Panc1 (cell line): ENCODE measurements at regions not wholly inside any gene's neighbourhood (a gene's known extent, or its start where the extent isn't known, plus 50 kb on each side); places are given as distances from the start of the nearest gene placed in this dataset.

Experiments used
- ATAC-seq: fragments of 200-7000 bp; cut with Tn5 transposase; 2 replicates; pipeline ENCODE4 v1.9.1; 2020; ENCODE audit warnings: mild to moderate bottlenecking, moderate library complexity
- BruUV-seq: library from RNA; stranded (reverse); fragments of 400-500 nt; replicated peaks from 2 replicates; lab custom pipeline; 2021; lab: Mats Ljungman, UMichigan
- CTCF ChIA-PET: fragments of 300-600 bp; sonication (Branson Sonifier 250); formaldehyde crosslinking; loops from one replicate; lab custom pipeline; 2022; ENCODE audit warnings: antibody characterized with exemption; lab: Charles Lee
- POLR2A ChIA-PET: fragments of 300-600 bp; sonication (Branson Sonifier 250); formaldehyde crosslinking; loops from one replicate; lab custom pipeline; 2022; ENCODE audit warnings: antibody characterized with exemption; lab: Charles Lee
- DNase-seq: peaks from one replicate; pipeline ENCODE4 v3.0.0-alpha.2; 2010; ENCODE audit warnings: low read depth, low spot score
- H3K27ac ChIP-seq: 2 replicates; pipeline ENCODE4 v1.5.1; 2011; ENCODE audit warnings: mild to moderate bottlenecking, low read length, inconsistent platforms
- H3K27me3 ChIP-seq: fragments of 200-500 bp; sonication (Bioruptor generic); 2 replicates; pipeline ENCODE4 v1.6.0; 2014; ENCODE audit warnings: low read length, inconsistent platforms; ENCODE audit not compliant: control insufficient read depth, insufficient read depth
- H3K36me3 ChIP-seq: fragments of 200-500 bp; sonication (Bioruptor generic); 2 replicates; pipeline ENCODE4 v1.5.1; 2014; ENCODE audit warnings: inconsistent platforms, mild to moderate bottlenecking, low read length, moderate library complexity; ENCODE audit not compliant: control insufficient read depth, insufficient read depth
- H3K4me1 ChIP-seq: 2 replicates; pipeline ENCODE4 v1.5.1; 2011; ENCODE audit warnings: inconsistent platforms, mild to moderate bottlenecking, low read length, moderate library complexity; ENCODE audit not compliant: control insufficient read depth, insufficient read depth
- H3K4me3 ChIP-seq, 2 experiments: 2 replicates each; pipeline ENCODE4 v1.5.1; 2011 to 2012; ENCODE audit warnings: low read depth in 2 of 2, low read length in 2 of 2, mild to moderate bottlenecking in 2 of 2, inconsistent platforms in 1 of 2, moderate library complexity in 1 of 2
- H3K9me3 ChIP-seq: fragments of 200-500 bp; sonication (Bioruptor generic); 2 replicates; pipeline ENCODE4 v1.5.1; 2014; ENCODE audit warnings: low read depth, mild to moderate bottlenecking, inconsistent platforms, low read length, moderate library complexity; ENCODE audit not compliant: control insufficient read depth, insufficient read depth
- CTCF ChIP-seq: fragments of 450-650 bp; IDR thresholded peaks from 2 replicates; pipeline ENCODE4 v1.5.1; 2017; ENCODE audit warnings: mild to moderate bottlenecking
- POLR2AphosphoS5 ChIP-seq: IDR thresholded peaks from 2 replicates; pipeline ENCODE4 v1.6.1; 2012; ENCODE audit warnings: mild to moderate bottlenecking, low read depth, low read length, moderate library complexity
- REST ChIP-seq, 2 experiments: IDR thresholded peaks; 2 replicates each; pipeline ENCODE4 v1.6.1; 2011 to 2012; ENCODE audit warnings: low read depth in 2 of 2, control low read depth in 1 of 2, low read length in 1 of 2, mild to moderate bottlenecking in 1 of 2, moderate library complexity in 1 of 2; ENCODE audit not compliant: insufficient read depth in 1 of 2
- SIN3A ChIP-seq: IDR thresholded peaks from 2 replicates; pipeline ENCODE4 v1.6.1; 2012; ENCODE audit warnings: low read depth, mild to moderate bottlenecking, low read length, moderate library complexity, borderline replicate concordance; ENCODE audit not compliant: insufficient read depth
- TCF7L2 ChIP-seq: IDR thresholded peaks from 2 replicates; pipeline ENCODE4 v1.6.1; 2011; ENCODE audit warnings: mild to moderate bottlenecking, low read depth, low read length, inconsistent platforms
- in situ Hi-C: cut with HindIII; loops from 2 replicates; pipeline ENCODE4 v1.10.0; 2016; ENCODE audit warnings: low sequenced_read_pairs, low pct_unique_long_range_greater_than_20kb
- intact Hi-C: fragments of 100-400 bp; cut with micrococcal nuclease; formaldehyde crosslinking; loops from one replicate; pipeline ENCODE4 v1.10.0; 2022; ENCODE audit not compliant: unreplicated experiment

DNA sequence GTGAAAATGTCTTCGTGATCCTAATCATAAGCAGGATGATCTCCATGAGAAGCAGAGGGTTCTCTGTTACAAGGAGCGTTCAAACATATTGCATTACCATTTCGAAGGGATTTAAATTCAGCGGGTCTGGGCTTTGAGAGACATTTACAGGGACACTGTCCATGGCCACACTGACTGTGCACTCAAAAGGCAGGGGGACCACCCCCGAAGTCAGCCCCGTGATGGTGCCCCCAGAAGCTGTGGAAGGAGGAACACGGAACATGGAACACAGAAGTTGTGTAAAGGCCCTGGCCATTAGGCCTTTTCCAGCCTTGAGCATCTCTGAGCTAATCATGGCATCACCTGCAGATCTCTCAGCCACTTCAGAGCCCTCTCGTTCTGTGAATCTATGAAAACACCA, 268.4 kb upstream of the MYT1L start:
- Histone ChIP-seq H3K4me3 (no peak overlapping the region), H3K4me1 (no peaks in the 10 kb centered on the region), H3K27me3 (peaks cover 2% of the 10 kb centered on the region; the same call in 1 of the 2 replicates), H3K27ac (no peak overlapping the region), H3K36me3 (no peaks in the 10 kb centered on the region), H3K9me3 (no peaks in the 10 kb centered on the region)
- BruUV-seq: no TSS peak
- in situ Hi-C loops (no loop called here), intact Hi-C loops (no loop called here)
- ATAC-seq (no peak), DNase-seq (no peak)
- ChIA-PET POLR2A (interaction anchor here (0.6 kb wide), 1 partner anchor 38 kb away, joined by 3 read pairs; no protein-coding TSS in a partner anchor), CTCF (no interaction called here)
- TF ChIP-seq SIN3A: no peak

GRCh38 chr2:2597712-2598111, 266.6 kb upstream of the MYT1L start:
- ATAC-seq (no peak), DNase-seq (no peak)
- in situ Hi-C loops (no loop called here), intact Hi-C loops (no loop called here)
- no peaks in the 10 kb centered on the region for H3K4me1 ChIP-seq
- ChIA-PET CTCF (no interaction called here), POLR2A (no interaction called here)
- H3K9me3 ChIP-seq: no peaks in the 10 kb centered on the region
- no TSS peak for BruUV-seq
- H3K36me3 ChIP-seq: no peaks in the 10 kb centered on the region
- TF ChIP-seq CTCF (no peak), POLR2AphosphoS5 (no peak), REST (IDR thresholded peaks at IDR 0.05; ENCODE audit: insufficient read depth in 1 of 2, low read depth in 2 of 2, low read length in 1 of 2) (no peak), SIN3A (no peak), TCF7L2 (no peak)
- H3K4me3 ChIP-seq: no peak overlapping the region
- peaks cover 2% of the 10 kb centered on the region; the same call in 1 of the 2 replicates for H3K27me3 ChIP-seq
- H3K27ac ChIP-seq: no peak overlapping the region

- no peak for TF ChIP-seq CTCF
- TF ChIP-seq POLR2AphosphoS5: no peak
- no peak for TF ChIP-seq SIN3A
- no peak for TF ChIP-seq TCF7L2
- TF ChIP-seq REST (IDR thresholded peaks at IDR 0.05; ENCODE audit: insufficient read depth in 1 of 2, low read depth in 2 of 2, low read length in 1 of 2): no peak
- Histone ChIP-seq H3K27me3 (no peaks in the 10 kb centered on the region; the same call in 1 of the 2 replicates), H3K9me3 (no peaks in the 10 kb centered on the region), H3K4me3 (no peak overlapping the region), H3K36me3 (no peaks in the 10 kb centered on the region), H3K27ac (no peak overlapping the region), H3K4me1 (no peaks in the 10 kb centered on the region)
- ChIA-PET POLR2A (no interaction called here), CTCF (no interaction called here)
- BruUV-seq: no TSS peak
- in situ Hi-C loops (no loop called here), intact Hi-C loops (no loop called here)
- ATAC-seq (no peak), DNase-seq (no peak)
Observed at GRCh38 chr2:2591542-2591940, 260.5 kb upstream of the MYT1L start.
